ENCODE measurements at regions not wholly inside any gene's neighbourhood (a gene's known extent, or its start where the extent isn't known, plus 50 kb on each side); places are given as distances from the start of the nearest gene placed in this dataset.

- Histone ChIP-seq H3K27me3 (ENCODE audit: control insufficient read depth in 1 of 2, insufficient read depth in 2 of 2, low read length in 2 of 2) (no peaks in the 10 kb centered on the region), H3K4me3 (ENCODE audit: low read length in 2 of 2) (no peak overlapping the region), H3K36me3 (ENCODE audit: control insufficient read depth in 2 of 2, insufficient read depth in 2 of 2, low read length in 2 of 2) (no peaks in the 10 kb centered on the region), H3K9me3 (ENCODE audit: control insufficient read depth in 2 of 2, low read length in 2 of 2) (no peaks in the 10 kb centered on the region), H3K27ac (ENCODE audit: low read length) (no peak overlapping the region), H3K4me1 (ENCODE audit: control insufficient read depth, insufficient read depth, low read length) (no peaks in the 10 kb centered on the region), H3K9ac (ENCODE audit: low read length in 2 of 2) (no peak overlapping the region)
These were observed 399.7 kb downstream of the REEP3 start for GRCh38 chr10:63920926-63921325.

- Histone ChIP-seq H3K36me3 (ENCODE audit: control insufficient read depth in 2 of 2, insufficient read depth in 2 of 2, low read length in 2 of 2) (no peaks in the 10 kb centered on the region), H3K9ac (ENCODE audit: low read length in 2 of 2) (no peak overlapping the region), H3K4me3 (ENCODE audit: low read length in 2 of 2) (no peak overlapping the region), H3K9me3 (ENCODE audit: control insufficient read depth in 2 of 2, low read length in 2 of 2) (no peaks in the 10 kb centered on the region), H3K27me3 (ENCODE audit: control insufficient read depth in 1 of 2, insufficient read depth in 2 of 2, low read length in 2 of 2) (no peaks in the 10 kb centered on the region), H3K4me1 (ENCODE audit: control insufficient read depth, insufficient read depth, low read length) (no peaks in the 10 kb centered on the region), H3K27ac (ENCODE audit: low read length) (no peak overlapping the region)
These were observed 400.8 kb downstream of the REEP3 start for GRCh38 chr10:63921908-63922467.

- H3K9ac ChIP-seq (ENCODE audit: low read length in 2 of 2): no peak overlapping the region
- H3K4me3 ChIP-seq (ENCODE audit: low read length in 2 of 2): no peak overlapping the region
- H3K4me1 ChIP-seq (ENCODE audit: control insufficient read depth, insufficient read depth, low read length): no peaks in the 10 kb centered on the region
- H3K27me3 ChIP-seq (ENCODE audit: control insufficient read depth in 1 of 2, insufficient read depth in 2 of 2, low read length in 2 of 2): no peaks in the 10 kb centered on the region
- H3K9me3 ChIP-seq (ENCODE audit: control insufficient read depth in 2 of 2, low read length in 2 of 2): no peaks in the 10 kb centered on the region
- H3K27ac ChIP-seq (ENCODE audit: low read length): no peak overlapping the region
- no peaks in the 10 kb centered on the region for H3K36me3 ChIP-seq (ENCODE audit: control insufficient read depth in 2 of 2, insufficient read depth in 2 of 2, low read length in 2 of 2)
These were observed 401.5 kb downstream of the REEP3 start for GRCh38 chr10:63922468-63923284.

- Histone ChIP-seq H3K9ac (ENCODE audit: low read length in 2 of 2) (no peak overlapping the region), H3K27me3 (ENCODE audit: control insufficient read depth in 1 of 2, insufficient read depth in 2 of 2, low read length in 2 of 2) (no peaks in the 10 kb centered on the region), H3K36me3 (ENCODE audit: control insufficient read depth in 2 of 2, insufficient read depth in 2 of 2, low read length in 2 of 2) (no peaks in the 10 kb centered on the region), H3K4me1 (ENCODE audit: control insufficient read depth, insufficient read depth, low read length) (no peaks in the 10 kb centered on the region), H3K9me3 (ENCODE audit: control insufficient read depth in 2 of 2, low read length in 2 of 2) (no peaks in the 10 kb centered on the region), H3K27ac (ENCODE audit: low read length) (no peak overlapping the region), H3K4me3 (ENCODE audit: low read length in 2 of 2) (no peak overlapping the region)
These were observed 408.7 kb downstream of the REEP3 start for GRCh38 chr10:63929831-63930467.

GRCh38 chr10:63930584-63930983 lies 409.4 kb downstream of the REEP3 start:
- Histone ChIP-seq H3K4me3 (ENCODE audit: low read length in 2 of 2) (no peak overlapping the region), H3K9ac (ENCODE audit: low read length in 2 of 2) (no peak overlapping the region)

GRCh38 chr10:63935705-63936104 lies 414.5 kb downstream of the REEP3 start:
- H3K4me1 ChIP-seq (ENCODE audit: control insufficient read depth, insufficient read depth, low read length): no peaks in the 10 kb centered on the region
- H3K9me3 ChIP-seq (ENCODE audit: control insufficient read depth in 2 of 2, low read length in 2 of 2): no peaks in the 10 kb centered on the region
- no peak overlapping the region for H3K4me3 ChIP-seq (ENCODE audit: low read length in 2 of 2)
- H3K36me3 ChIP-seq (ENCODE audit: control insufficient read depth in 2 of 2, insufficient read depth in 2 of 2, low read length in 2 of 2): no peaks in the 10 kb centered on the region
- no peak overlapping the region for H3K9ac ChIP-seq (ENCODE audit: low read length in 2 of 2)
- no peaks in the 10 kb centered on the region for H3K27me3 ChIP-seq (ENCODE audit: control insufficient read depth in 1 of 2, insufficient read depth in 2 of 2, low read length in 2 of 2)
- no peak overlapping the region for H3K27ac ChIP-seq (ENCODE audit: low read length)

More at GRCh38 chr10:63930584-63930983, 409.4 kb downstream of the REEP3 start:
- Histone ChIP-seq H3K4me1 (ENCODE audit: control insufficient read depth, insufficient read depth, low read length) (no peaks in the 10 kb centered on the region), H3K27ac (ENCODE audit: low read length) (no peak overlapping the region), H3K27me3 (ENCODE audit: control insufficient read depth in 1 of 2, insufficient read depth in 2 of 2, low read length in 2 of 2) (no peaks in the 10 kb centered on the region), H3K36me3 (ENCODE audit: control insufficient read depth in 2 of 2, insufficient read depth in 2 of 2, low read length in 2 of 2) (no peaks in the 10 kb centered on the region), H3K9me3 (ENCODE audit: control insufficient read depth in 2 of 2, low read length in 2 of 2) (no peaks in the 10 kb centered on the region)

- Histone ChIP-seq H3K4me1 (ENCODE audit: control insufficient read depth, insufficient read depth, low read length) (no peaks in the 10 kb centered on the region), H3K36me3 (ENCODE audit: control insufficient read depth in 2 of 2, insufficient read depth in 2 of 2, low read length in 2 of 2) (no peaks in the 10 kb centered on the region), H3K9me3 (ENCODE audit: control insufficient read depth in 2 of 2, low read length in 2 of 2) (no peaks in the 10 kb centered on the region), H3K27ac (ENCODE audit: low read length) (no peak overlapping the region), H3K27me3 (ENCODE audit: control insufficient read depth in 1 of 2, insufficient read depth in 2 of 2, low read length in 2 of 2) (no peaks in the 10 kb centered on the region), H3K4me3 (ENCODE audit: low read length in 2 of 2) (no peak overlapping the region), H3K9ac (ENCODE audit: low read length in 2 of 2) (no peak overlapping the region)
These were observed 419.2 kb downstream of the REEP3 start for GRCh38 chr10:63940277-63940922.

GRCh38 chr10:63964406-63964805 lies 443.2 kb downstream of the REEP3 start:
- Histone ChIP-seq H3K27ac (ENCODE audit: low read length) (no peak overlapping the region), H3K9me3 (ENCODE audit: control insufficient read depth in 2 of 2, low read length in 2 of 2) (no peaks in the 10 kb centered on the region), H3K36me3 (ENCODE audit: control insufficient read depth in 2 of 2, insufficient read depth in 2 of 2, low read length in 2 of 2) (no peaks in the 10 kb centered on the region), H3K4me3 (ENCODE audit: low read length in 2 of 2) (no peak overlapping the region), H3K27me3 (ENCODE audit: control insufficient read depth in 1 of 2, insufficient read depth in 2 of 2, low read length in 2 of 2) (no peaks in the 10 kb centered on the region), H3K4me1 (ENCODE audit: control insufficient read depth, insufficient read depth, low read length) (no peaks in the 10 kb centered on the region), H3K9ac (ENCODE audit: low read length in 2 of 2) (no peak overlapping the region)

GRCh38 chr10:63965846-63966245 lies 444.6 kb downstream of the REEP3 start:
- no peak overlapping the region for H3K27ac ChIP-seq (ENCODE audit: low read length)
- H3K4me1 ChIP-seq (ENCODE audit: control insufficient read depth, insufficient read depth, low read length): no peaks in the 10 kb centered on the region
- no peaks in the 10 kb centered on the region for H3K36me3 ChIP-seq (ENCODE audit: control insufficient read depth in 2 of 2, insufficient read depth in 2 of 2, low read length in 2 of 2)
- H3K4me3 ChIP-seq (ENCODE audit: low read length in 2 of 2): no peak overlapping the region
- H3K9me3 ChIP-seq (ENCODE audit: control insufficient read depth in 2 of 2, low read length in 2 of 2): no peaks in the 10 kb centered on the region
- no peak overlapping the region for H3K9ac ChIP-seq (ENCODE audit: low read length in 2 of 2)
- H3K27me3 ChIP-seq (ENCODE audit: control insufficient read depth in 1 of 2, insufficient read depth in 2 of 2, low read length in 2 of 2): no peaks in the 10 kb centered on the region

GRCh38 chr10:63972949-63973827 lies 452.0 kb downstream of the REEP3 start:
- Histone ChIP-seq H3K9ac (ENCODE audit: low read length in 2 of 2) (no peak overlapping the region), H3K4me1 (ENCODE audit: control insufficient read depth, insufficient read depth, low read length) (no peaks in the 10 kb centered on the region), H3K4me3 (ENCODE audit: low read length in 2 of 2) (no peak overlapping the region), H3K27me3 (ENCODE audit: control insufficient read depth in 1 of 2, insufficient read depth in 2 of 2, low read length in 2 of 2) (no peaks in the 10 kb centered on the region), H3K27ac (ENCODE audit: low read length) (no peak overlapping the region), H3K36me3 (ENCODE audit: control insufficient read depth in 2 of 2, insufficient read depth in 2 of 2, low read length in 2 of 2) (no peaks in the 10 kb centered on the region), H3K9me3 (ENCODE audit: control insufficient read depth in 2 of 2, low read length in 2 of 2) (peaks cover 0 to 3% of the 10 kb centered on the region in 2 donors)

All from stomach smooth muscle (tissue), 2 donors.